NCI-H1048 (cell line): ENCODE measurements at regions not wholly inside any gene's neighbourhood (a gene's known extent, or its start where the extent isn't known, plus 50 kb on each side); places are given as distances from the start of the nearest gene placed in this dataset.
A peak's percentile ranks its signal among the peaks of the same experiment; 100 is the strongest.

ENCODE experiments used
- DNase-seq: peaks from one replicate; lab custom pipeline; 2025; lab: John Stamatoyannopoulos, UW

GRCh38 chr20:48300529-48300928, 515.2 kb upstream of the SULF2 start:
- no peak for DNase-seq

- DNase-seq: peak; percentile 83
Measured at GRCh38 chr20:48298851-48299484, 513.7 kb upstream of the SULF2 start.

DNA sequence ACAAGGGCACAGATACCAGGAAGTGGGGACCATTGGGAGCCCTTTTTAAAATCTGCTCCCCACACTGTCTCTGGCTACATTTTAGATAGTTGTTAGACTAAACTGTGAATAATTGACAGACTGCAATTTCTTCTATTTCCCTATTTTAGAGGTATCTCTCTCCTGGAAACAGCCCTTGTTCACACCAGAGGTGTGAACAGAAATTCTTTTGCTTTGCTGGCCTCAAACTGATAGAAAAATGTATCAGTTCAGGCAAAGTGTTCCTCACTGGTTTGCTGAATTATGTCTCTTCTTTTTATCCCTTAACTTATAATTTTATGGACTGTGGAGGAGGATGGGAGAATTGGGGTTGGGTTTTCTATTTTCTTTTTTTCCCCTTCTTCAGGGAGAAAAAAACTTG, 513.2 kb upstream of the SULF2 start:
- no peak for DNase-seq

- DNase-seq: no peak
Measured at GRCh38 chr20:48295966-48296421, 510.7 kb upstream of the SULF2 start.

DNA sequence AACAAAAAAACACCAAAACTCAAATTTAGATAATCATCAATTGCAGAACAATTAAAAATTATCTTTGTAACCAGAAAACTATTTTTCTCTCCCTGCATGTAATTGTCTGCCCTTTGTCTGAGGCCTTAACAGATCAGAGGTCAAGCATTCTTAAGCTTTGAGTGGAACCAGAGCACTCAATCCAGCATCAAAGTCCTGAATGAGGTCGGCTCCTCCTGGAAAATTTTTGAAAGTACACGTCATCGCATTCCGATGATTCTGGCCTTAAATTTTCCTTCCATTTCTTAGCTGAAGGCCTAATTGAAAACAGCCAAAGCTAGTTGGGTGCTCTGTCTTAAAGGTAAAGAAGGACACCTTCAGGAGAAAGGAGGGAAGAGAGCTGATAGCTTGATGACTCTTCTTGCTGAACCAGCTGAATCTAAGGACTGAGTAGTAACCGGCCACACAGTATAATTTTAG, 510.2 kb upstream of the SULF2 start:
- DNase-seq: no peak

DNA sequence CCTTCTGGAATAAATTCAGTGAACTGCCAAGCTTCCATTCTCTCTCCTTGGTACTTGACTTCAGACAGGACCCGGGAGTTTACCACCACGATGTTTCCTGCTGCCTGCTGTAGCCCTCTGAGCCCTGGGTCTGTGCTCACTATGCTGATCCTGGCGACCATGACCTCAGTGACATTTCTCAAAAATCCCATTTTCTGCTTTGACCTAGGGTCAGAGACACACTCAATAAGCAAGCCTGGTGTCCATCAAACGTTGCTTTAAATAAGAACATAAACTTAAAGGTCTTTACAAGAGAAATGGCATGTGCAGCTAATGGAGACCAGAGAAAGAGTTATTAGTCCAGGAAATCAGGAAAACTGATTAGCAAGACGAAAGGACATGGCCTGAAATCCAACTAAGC, 509.7 kb upstream of the SULF2 start:
- DNase-seq: no peak

- no peak for DNase-seq
Measured at GRCh38 chr20:48294196-48294595, 508.9 kb upstream of the SULF2 start.

DNA sequence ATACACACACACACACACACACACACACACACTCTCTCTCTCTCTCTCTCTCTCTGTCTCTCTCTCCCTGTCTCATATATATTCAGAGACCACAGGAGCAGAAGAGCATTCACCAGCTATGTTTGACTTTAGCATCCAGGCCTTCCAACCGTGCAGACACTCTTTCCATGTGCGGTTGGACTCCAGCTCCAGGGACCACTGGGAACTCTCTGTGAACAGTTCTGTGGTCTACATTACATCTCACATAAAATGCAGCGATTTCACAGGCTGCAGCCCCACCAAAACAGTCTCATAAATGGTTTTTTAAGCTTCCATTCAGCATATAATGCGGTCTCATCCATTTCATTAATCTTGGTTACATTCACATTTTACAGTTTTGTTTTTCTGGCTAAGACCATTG, 508.4 kb upstream of the SULF2 start:
- DNase-seq: no peak

DNA sequence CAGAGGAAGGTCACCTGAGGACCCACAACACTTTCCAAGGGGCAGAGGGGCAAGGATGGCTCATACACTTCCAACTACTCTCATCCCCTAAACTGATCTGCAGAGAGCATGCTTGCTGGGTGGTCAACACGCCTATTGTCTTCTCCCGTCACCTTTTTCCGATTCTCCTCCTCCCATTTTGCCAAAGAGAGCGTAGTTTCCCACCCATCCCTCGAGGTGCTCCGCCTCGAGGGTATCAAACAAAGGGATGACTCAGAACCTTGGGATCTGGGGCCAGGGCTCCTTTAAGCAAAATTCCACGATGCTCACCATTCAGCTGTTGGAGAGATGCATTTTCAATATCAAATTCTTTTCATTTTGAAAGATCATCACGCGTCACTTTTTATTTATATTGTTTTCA, 507.5 kb upstream of the SULF2 start:
- DNase-seq: no peak

- DNase-seq: no peak
Measured at GRCh38 chr20:48291896-48292295, 506.6 kb upstream of the SULF2 start.

- no peak for DNase-seq
Measured at GRCh38 chr20:48288930-48289507, 503.7 kb upstream of the SULF2 start.

DNA sequence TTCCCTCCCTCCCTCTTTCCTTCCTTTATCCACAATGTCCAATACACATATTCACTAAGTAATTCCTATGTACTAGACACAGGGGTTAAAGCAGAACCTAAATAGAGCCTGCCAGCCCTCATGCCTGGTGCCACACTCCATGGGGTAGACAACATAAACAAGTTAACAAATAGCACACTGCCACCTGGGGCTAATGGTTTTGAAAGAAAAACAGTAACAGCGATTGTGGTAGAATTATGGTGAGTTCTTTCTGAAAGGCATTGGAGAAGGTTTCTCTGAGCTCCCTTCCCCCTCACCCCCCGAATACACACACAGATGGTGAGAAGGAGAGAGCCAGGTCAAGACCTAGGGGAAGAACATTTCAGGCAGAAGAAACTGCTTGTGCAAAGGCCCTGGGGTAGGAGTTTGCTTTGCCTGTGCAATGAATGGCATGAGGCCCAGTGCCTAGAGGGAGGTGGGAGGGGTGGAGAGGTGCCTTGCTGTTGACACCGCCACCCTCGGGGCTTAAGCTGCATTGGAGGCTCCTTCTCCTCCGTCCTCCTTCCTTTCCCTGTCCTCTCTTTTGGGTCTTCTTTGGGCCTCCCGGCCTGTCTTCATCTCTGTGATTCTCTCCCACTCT, 502.4 kb upstream of the SULF2 start:
- DNase-seq: no peak

GRCh38 chr20:48287021-48287494, 501.8 kb upstream of the SULF2 start:
- DNase-seq: no peak

DNA sequence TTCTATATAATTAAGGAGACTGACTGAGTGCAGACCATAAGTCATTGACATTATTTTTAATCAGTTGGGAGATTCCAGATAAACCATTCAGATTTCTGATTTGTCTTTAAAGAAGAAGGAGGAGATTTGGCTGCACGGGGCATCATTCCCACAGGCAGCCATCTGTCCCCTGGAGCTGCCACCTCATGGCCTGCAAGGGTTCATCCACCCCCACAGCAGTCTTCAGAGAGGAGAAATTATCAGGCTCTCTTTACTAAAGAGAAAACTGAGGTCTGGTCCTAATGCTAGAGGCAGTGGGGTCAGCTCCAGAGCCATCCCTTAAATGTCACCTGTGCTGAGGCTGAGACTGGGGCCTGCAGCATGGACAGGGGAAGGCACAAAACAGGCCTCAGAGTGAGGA, 501.3 kb upstream of the SULF2 start:
- DNase-seq: no peak

GRCh38 chr20:48285656-48286055, 500.4 kb upstream of the SULF2 start:
- no peak for DNase-seq

DNA sequence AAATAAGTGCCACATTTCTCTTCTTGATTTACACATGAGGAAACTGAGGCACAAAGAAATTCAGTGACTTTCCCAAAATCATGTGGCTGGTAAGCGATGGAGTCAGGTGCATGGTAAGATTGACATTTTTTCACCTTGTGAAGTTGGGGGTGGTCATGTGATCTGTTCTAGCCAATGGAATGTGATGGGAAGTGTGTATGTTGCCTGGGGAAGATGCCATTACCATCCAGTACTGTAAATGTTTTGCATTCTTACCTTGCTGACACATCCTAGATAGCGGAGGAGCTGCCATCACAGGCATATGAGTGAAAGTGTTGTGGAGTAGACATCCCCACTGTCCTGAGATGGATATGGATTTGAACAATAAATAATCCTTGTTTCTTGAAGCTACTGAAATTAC, 499.6 kb upstream of the SULF2 start:
- DNase-seq: no peak

DNA sequence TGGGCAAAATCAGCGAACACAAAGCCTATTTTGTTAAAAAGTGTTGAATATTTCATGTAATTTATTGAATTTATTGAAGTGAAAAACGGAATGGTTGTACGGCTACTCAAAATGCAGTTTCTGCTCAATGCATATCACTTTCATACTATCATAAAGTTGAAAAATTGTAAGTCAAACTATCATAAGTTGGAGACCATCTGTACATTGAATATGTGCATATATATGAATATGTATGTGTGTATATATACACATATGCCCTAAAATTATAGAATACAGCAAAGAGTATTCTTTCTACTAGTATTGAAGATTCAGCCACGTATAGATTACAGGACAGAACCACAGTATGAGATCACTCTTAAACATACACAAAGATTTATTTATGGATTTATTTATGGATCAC, 499.0 kb upstream of the SULF2 start:
- DNase-seq: no peak

GRCh38 chr20:48283470-48284110, 498.3 kb upstream of the SULF2 start:
- DNase-seq: no peak

DNA sequence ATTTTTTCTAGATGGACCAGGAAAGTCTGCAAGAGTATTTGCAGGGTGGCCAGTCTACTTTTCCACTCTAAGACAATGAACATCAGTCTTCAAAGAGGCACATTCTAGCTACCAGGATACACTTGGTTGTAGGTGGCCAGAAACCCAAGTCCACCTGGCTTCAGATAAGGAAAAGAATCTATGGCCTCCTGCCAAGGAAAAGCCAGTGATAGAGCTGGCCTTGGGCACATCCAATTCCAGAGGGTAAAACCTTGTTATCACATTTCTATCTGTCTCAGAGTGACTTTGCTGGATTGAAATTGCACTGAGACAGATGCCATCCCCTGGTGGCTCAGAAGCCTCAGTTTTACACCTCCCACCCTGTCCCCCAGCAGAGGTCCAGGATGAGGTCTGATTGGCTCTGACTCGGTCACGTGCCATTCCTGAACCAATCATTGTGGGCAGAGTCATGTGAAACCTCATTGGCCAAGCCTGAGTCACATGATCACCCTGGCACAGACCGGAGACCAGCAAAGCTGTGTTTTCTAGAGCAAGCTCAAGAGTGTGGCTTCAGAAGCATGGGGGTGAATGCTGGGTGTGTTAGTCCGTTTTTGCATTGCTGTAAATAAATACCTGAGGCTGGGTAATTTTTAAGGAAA, 497.4 kb upstream of the SULF2 start:
- no peak for DNase-seq

- DNase-seq: no peak
Measured at GRCh38 chr20:48281501-48281900, 496.2 kb upstream of the SULF2 start.

DNA sequence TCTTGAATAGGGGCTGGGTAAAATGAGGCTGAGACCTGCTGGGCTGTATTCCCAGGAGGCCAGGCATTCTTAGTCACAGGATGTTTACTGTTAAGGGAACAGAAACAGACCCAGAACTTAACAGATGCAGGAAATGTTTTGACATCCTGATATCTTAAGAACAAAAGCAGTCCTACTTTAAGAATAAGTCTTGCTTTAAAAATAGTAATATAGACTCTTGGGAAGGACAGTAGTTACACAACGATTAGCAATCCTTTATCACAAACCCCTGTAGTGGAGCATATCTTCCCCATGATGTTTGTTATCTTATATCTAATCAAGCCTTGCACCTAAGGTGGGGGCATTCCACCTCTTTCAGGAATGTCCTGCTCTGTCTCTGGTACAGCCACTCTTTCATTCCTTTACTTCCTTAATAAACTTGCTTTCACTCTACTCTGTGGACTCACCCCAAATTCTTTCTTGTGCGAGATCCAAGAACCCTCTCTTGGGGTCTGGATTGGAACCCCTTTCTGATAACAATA, 493.7 kb upstream of the SULF2 start:
- no peak for DNase-seq

DNA sequence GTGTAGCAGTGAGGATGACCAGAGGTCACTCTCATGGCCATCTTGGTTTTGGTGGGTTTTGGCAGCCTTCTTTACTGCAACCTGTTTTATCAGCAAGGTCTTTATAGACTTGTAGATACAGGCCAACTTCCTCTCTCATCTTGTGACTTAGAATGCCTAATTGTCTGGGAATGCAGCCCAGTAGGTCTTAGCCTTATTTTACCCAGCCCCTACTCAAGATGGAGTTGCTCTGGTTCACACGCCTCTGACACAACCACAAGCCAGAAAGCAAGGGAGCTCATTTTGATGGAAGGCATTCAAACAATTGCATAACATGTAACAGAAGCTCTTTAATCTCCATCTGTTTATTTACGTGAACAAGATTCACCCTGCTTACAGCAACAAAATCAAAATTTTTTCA, 492.0 kb upstream of the SULF2 start:
- no peak for DNase-seq
